ENCODE measurements at regions not wholly inside any gene's neighbourhood (a gene's known extent, or its start where the extent isn't known, plus 50 kb on each side); places are given as distances from the start of the nearest gene placed in this dataset.

GRCh38 chr17:71273441-71273840, 847.4 kb upstream of the SOX9 start:
- TF ChIP-seq POLR2A (IDR thresholded peaks at IDR 0.05): no peak
- TF ChIP-seq, protein P1, sequence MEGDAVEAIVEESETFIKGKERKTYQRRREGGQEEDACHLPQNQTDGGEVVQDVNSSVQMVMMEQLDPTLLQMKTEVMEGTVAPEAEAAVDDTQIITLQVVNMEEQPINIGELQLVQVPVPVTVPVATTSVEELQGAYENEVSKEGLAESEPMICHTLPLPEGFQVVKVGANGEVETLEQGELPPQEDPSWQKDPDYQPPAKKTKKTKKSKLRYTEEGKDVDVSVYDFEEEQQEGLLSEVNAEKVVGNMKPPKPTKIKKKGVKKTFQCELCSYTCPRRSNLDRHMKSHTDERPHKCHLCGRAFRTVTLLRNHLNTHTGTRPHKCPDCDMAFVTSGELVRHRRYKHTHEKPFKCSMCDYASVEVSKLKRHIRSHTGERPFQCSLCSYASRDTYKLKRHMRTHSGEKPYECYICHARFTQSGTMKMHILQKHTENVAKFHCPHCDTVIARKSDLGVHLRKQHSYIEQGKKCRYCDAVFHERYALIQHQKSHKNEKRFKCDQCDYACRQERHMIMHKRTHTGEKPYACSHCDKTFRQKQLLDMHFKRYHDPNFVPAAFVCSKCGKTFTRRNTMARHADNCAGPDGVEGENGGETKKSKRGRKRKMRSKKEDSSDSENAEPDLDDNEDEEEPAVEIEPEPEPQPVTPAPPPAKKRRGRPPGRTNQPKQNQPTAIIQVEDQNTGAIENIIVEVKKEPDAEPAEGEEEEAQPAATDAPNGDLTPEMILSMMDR (IDR thresholded peaks at IDR 0.05): no peak

Measured in uterus (tissue), 2 donors.